IMR-90 (cell line): ENCODE measurements at regions not wholly inside any gene's neighbourhood (a gene's known extent, or its start where the extent isn't known, plus 50 kb on each side); places are given as distances from the start of the nearest gene placed in this dataset.

Experiments
- ATAC-seq: fragments of 200-7000 bp; cut with Tn5 transposase; 2 replicates; pipeline ENCODE4 v1.9.1; 2020; ENCODE audit warnings: low read depth, mild to moderate bottlenecking, moderate library complexity
- BruUV-seq: library from RNA; stranded (reverse); fragments of 400-500 nt; replicated peaks from 2 replicates; lab custom pipeline; 2021; lab: Mats Ljungman, UMichigan
- CTCF ChIA-PET: fragments of 300-600 bp; formaldehyde crosslinking; extraction: SDS; loops from one replicate; lab custom pipeline; 2021; ENCODE audit warnings: antibody characterized with exemption; lab: Yijun Ruan, JAX
- POLR2A ChIA-PET: fragments of 300-600 bp; sonication (Branson Sonifier 250); formaldehyde crosslinking; loops from one replicate; lab custom pipeline; 2022; ENCODE audit warnings: antibody characterized with exemption; ENCODE audit not compliant: unreplicated experiment; lab: Charles Lee
- DNase-seq: peaks from one replicate; pipeline ENCODE4 v3.0.0; 2013
- H2AFZ ChIP-seq: replicated peaks from 2 replicates; pipeline ENCODE3; 2013; ENCODE audit warnings: low read length, mild to moderate bottlenecking; ENCODE audit not compliant: poor library complexity
- H2AK5ac ChIP-seq: 2 replicates; pipeline ENCODE4 v1.6.1; 2013; ENCODE audit warnings: low read depth, low read length, inconsistent platforms
- H2AK9ac ChIP-seq: replicated peaks from 2 replicates; pipeline ENCODE3; 2013; ENCODE audit warnings: mild to moderate bottlenecking, low read depth, low read length, moderate library complexity; ENCODE audit not compliant: poor library complexity
- H2BK120ac ChIP-seq: 2 replicates; pipeline ENCODE4 v1.6.1; 2013; ENCODE audit warnings: low read depth, low read length, inconsistent platforms
- H2BK15ac ChIP-seq: 3 replicates; pipeline ENCODE4 v1.6.1; 2013; ENCODE audit warnings: low read depth, low read length, inconsistent platforms
- H2BK20ac ChIP-seq: 2 replicates; pipeline ENCODE4 v1.6.1; 2013; ENCODE audit warnings: low read depth, mild to moderate bottlenecking, inconsistent platforms, low read length, moderate library complexity
- H2BK5ac ChIP-seq: 2 replicates; pipeline ENCODE4 v1.6.1; 2013; ENCODE audit warnings: mild to moderate bottlenecking, low read depth, low read length, inconsistent platforms; ENCODE audit not compliant: poor library complexity, severe bottlenecking
- H3K14ac ChIP-seq: replicated peaks from 2 replicates; pipeline ENCODE4 v1.6.1; 2013; ENCODE audit warnings: low read depth, low read length, inconsistent platforms
- H3K18ac ChIP-seq: 2 replicates; pipeline ENCODE4 v1.6.1; 2013; ENCODE audit warnings: low read depth, low read length, control low read depth
- H3K23ac ChIP-seq: 2 replicates; pipeline ENCODE4 v1.6.1; 2013; ENCODE audit warnings: low read depth, low read length, inconsistent platforms
- H3K27ac ChIP-seq: 2 replicates; pipeline ENCODE4 v1.5.1; 2013; ENCODE audit warnings: mild to moderate bottlenecking, control low read depth, low read length; ENCODE audit not compliant: insufficient read depth
- H3K27me3 ChIP-seq: 2 replicates; pipeline ENCODE4 v1.6.1; 2013; ENCODE audit warnings: low read length; ENCODE audit not compliant: control insufficient read depth, insufficient read depth
- H3K36me3 ChIP-seq: 2 replicates; pipeline ENCODE4 v1.6.1; 2013; ENCODE audit warnings: low read length, mixed read lengths; ENCODE audit not compliant: control insufficient read depth, insufficient read depth
- H3K4ac ChIP-seq: 2 replicates; pipeline ENCODE4 v1.6.1; 2013; ENCODE audit warnings: low read depth, low read length, inconsistent platforms
- H3K4me1 ChIP-seq: 2 replicates; pipeline ENCODE4 v1.6.1; 2013; ENCODE audit warnings: low read length, mixed read lengths; ENCODE audit not compliant: control insufficient read depth, insufficient read depth
- H3K4me2 ChIP-seq: 2 replicates; pipeline ENCODE4 v1.6.1; 2013; ENCODE audit warnings: low read depth, mild to moderate bottlenecking, control low read depth, low read length, moderate library complexity
- H3K4me3 ChIP-seq: 2 replicates; pipeline ENCODE4 v1.5.1; 2013; ENCODE audit warnings: low read depth, mild to moderate bottlenecking, control low read depth, low read length, moderate library complexity; ENCODE audit not compliant: insufficient read depth
- H3K56ac ChIP-seq: 2 replicates; pipeline ENCODE4 v1.6.1; 2013; ENCODE audit warnings: low read length, inconsistent platforms; ENCODE audit not compliant: insufficient read depth; ENCODE audit errors: extremely low read depth
- H3K79me1 ChIP-seq, 2 experiments: 2 replicates each; pipeline ENCODE4 v1.6.1; 2013; ENCODE audit warnings: low read length in 2 of 2, inconsistent platforms in 1 of 2, low read depth in 1 of 2
- H3K9ac ChIP-seq: 2 replicates; pipeline ENCODE4 v1.6.1; 2013; ENCODE audit warnings: low read depth, low read length, control low read depth
- H3K9me1 ChIP-seq: 2 replicates; pipeline ENCODE4 v1.6.1; 2013; ENCODE audit warnings: low read length, inconsistent platforms; ENCODE audit not compliant: insufficient read depth
- H3K9me3 ChIP-seq: 2 replicates; pipeline ENCODE4 v1.6.1; 2013; ENCODE audit warnings: low read length; ENCODE audit not compliant: control insufficient read depth, insufficient read depth
- H4K20me1 ChIP-seq: 2 replicates; pipeline ENCODE4 v1.6.1; 2013; ENCODE audit warnings: low read length, inconsistent platforms; ENCODE audit not compliant: insufficient read depth
- H4K5ac ChIP-seq: 2 replicates; pipeline ENCODE4 v1.6.1; 2013; ENCODE audit warnings: mild to moderate bottlenecking, low read depth, low read length, control low read depth
- H4K8ac ChIP-seq, 2 experiments: 2 replicates each; pipeline ENCODE4 v1.6.1; 2013; ENCODE audit warnings: low read depth in 2 of 2, low read length in 2 of 2, control low read depth in 1 of 2, inconsistent platforms in 1 of 2
- H4K91ac ChIP-seq: 2 replicates; pipeline ENCODE4 v1.6.1; 2013; ENCODE audit warnings: low read depth, low read length, inconsistent platforms; ENCODE audit not compliant: insufficient read depth
- BHLHE40 ChIP-seq: fragments of 150-350 bp; IDR thresholded peaks from 2 replicates; pipeline ENCODE4 v1.6.1; 2016; ENCODE audit warnings: mild to moderate bottlenecking, low read depth, low read length
- CEBPB ChIP-seq: IDR thresholded peaks from 2 replicates; pipeline ENCODE4 v1.6.1; 2012; ENCODE audit warnings: low read depth, low read length, improper control_type of control experiment
- CHD1 ChIP-seq: IDR thresholded peaks from 2 replicates; pipeline ENCODE4 v1.6.1; 2012; ENCODE audit warnings: low read depth, low read length, improper control_type of control experiment
- ELK1 ChIP-seq: fragments of 150-350 bp; IDR thresholded peaks from 2 replicates; pipeline ENCODE4 v1.6.1; 2016; ENCODE audit warnings: low read depth, mild to moderate bottlenecking, low read length, moderate library complexity, borderline replicate concordance
- FOS ChIP-seq: fragments of 150-350 bp; IDR thresholded peaks from 2 replicates; pipeline ENCODE4 v1.6.1; 2016; ENCODE audit warnings: low read depth, low read length
- MAFK ChIP-seq: IDR thresholded peaks from 2 replicates; pipeline ENCODE4 v1.6.1; 2012; ENCODE audit warnings: low read depth, low read length, improper control_type of control experiment
- MAZ ChIP-seq: IDR thresholded peaks from 2 replicates; pipeline ENCODE4 v1.6.1; 2012; ENCODE audit warnings: low read depth, mild to moderate bottlenecking, low read length, improper control_type of control experiment, moderate library complexity, borderline replicate concordance
- MXI1 ChIP-seq: IDR thresholded peaks from 2 replicates; pipeline ENCODE4 v1.6.1; 2012; ENCODE audit warnings: low read depth, mild to moderate bottlenecking, low read length, moderate library complexity, borderline replicate concordance
- NFE2L2 ChIP-seq: fragments of 150-350 bp; IDR thresholded peaks from 2 replicates; pipeline ENCODE4 v1.6.1; 2016; ENCODE audit warnings: low read depth, mild to moderate bottlenecking, low read length
- POLR2A ChIP-seq: IDR thresholded peaks from 2 replicates; pipeline ENCODE4 v1.6.1; 2012; ENCODE audit warnings: mild to moderate bottlenecking, low read depth, low read length
- RAD21 ChIP-seq: IDR thresholded peaks from 2 replicates; pipeline ENCODE4 v1.6.1; 2012; ENCODE audit warnings: low read length, improper control_type of control experiment
- RCOR1 ChIP-seq: IDR thresholded peaks from 2 replicates; pipeline ENCODE4 v1.6.1; 2012; ENCODE audit warnings: mild to moderate bottlenecking, low read length, improper control_type of control experiment; ENCODE audit not compliant: insufficient replicate concordance
- RFX5 ChIP-seq: IDR thresholded peaks from 2 replicates; pipeline ENCODE4 v1.8.0; 2012; ENCODE audit warnings: low read depth, mild to moderate bottlenecking, low read length, moderate library complexity
- SMC3 ChIP-seq: fragments of 150-350 bp; IDR thresholded peaks from 2 replicates; pipeline ENCODE4 v1.6.1; 2016; ENCODE audit warnings: low read depth, mild to moderate bottlenecking, antibody characterized with exemption, low read length, moderate library complexity
- USF2 ChIP-seq: fragments of 150-350 bp; IDR thresholded peaks from 2 replicates; pipeline ENCODE4 v1.6.1; 2017; ENCODE audit warnings: mild to moderate bottlenecking, antibody characterized with exemption, low read length, low read depth
- WGBS, 2 experiments: methylation state at CpG; one replicate each; pipeline versions ENCODE4 v1.1.5 to v1.1.7; 2013; ENCODE audit warnings: missing lambda C conversion rate in 2 of 2; ENCODE audit not compliant: insufficient read length in 1 of 2; ENCODE audit errors: extremely low coverage in 2 of 2; 5-methylcytosine and 5-hydroxymethylcytosine counted together
- dilution Hi-C: fragments of 300-500 bp; cut with HindIII; formaldehyde crosslinking; loops from one replicate; pipeline ENCODE4 v1.14.3; 2018; ENCODE audit warnings: low sequenced_read_pairs; ENCODE audit not compliant: unreplicated experiment
- in situ Hi-C: fragments of 300-500 bp; cut with MboI; formaldehyde crosslinking; loops from 3 replicates; pipeline ENCODE4 v1.14.3; 2019; ENCODE audit warnings: low sequenced_read_pairs, inconsistent platforms, mixed read lengths
- intact Hi-C: fragments of 100-400 bp; cut with micrococcal nuclease; formaldehyde crosslinking; loops from 2 replicates; pipeline ENCODE4 v1.10.0; 2022
- TF ChIP-seq, protein P1 (sequence below): conservative IDR thresholded peaks from 2 replicates; pipeline ENCODE4 v1.5.1; 2012; ENCODE audit warnings: mild to moderate bottlenecking, low read depth, low read length, improper control_type of control experiment

- Histone ChIP-seq H4K8ac (no peak overlapping the region), H2BK15ac (no peak overlapping the region), H3K14ac (no peak overlapping the region), H3K79me1 (no peaks in the 10 kb centered on the region), H3K4ac (no peak overlapping the region), H4K5ac (no peak overlapping the region), H2AFZ (no peak overlapping the region), H2AK5ac (no peak overlapping the region), H2BK120ac (no peak overlapping the region), H4K91ac (no peak overlapping the region), H3K4me2 (no peak overlapping the region), H2AK9ac (no peak overlapping the region), H4K20me1 (no peaks in the 10 kb centered on the region), H3K18ac (no peak overlapping the region), H3K36me3 (no peaks in the 10 kb centered on the region), H3K27me3 (peaks cover 4% of the 10 kb centered on the region; the same call in 1 of the 2 replicates), H2BK20ac (no peak overlapping the region), H2BK5ac (no peak overlapping the region), H3K9ac (no peak overlapping the region), H3K56ac (no peak overlapping the region), H3K4me3 (no peak overlapping the region), H3K9me3 (no peaks in the 10 kb centered on the region), H3K27ac (no peak overlapping the region), H3K9me1 (peaks cover 6% of the 10 kb centered on the region), H3K23ac (no peak overlapping the region), H3K4me1 (peaks cover 3% of the 10 kb centered on the region)
- intact Hi-C loops (no loop called here), in situ Hi-C loops (no loop called here), dilution Hi-C loops (no loop called here)
- ChIA-PET CTCF (interaction anchor here (0.7 kb wide), 1 partner anchor 396 kb away, joined by 4 read pairs; no protein-coding TSS in a partner anchor), POLR2A (interaction anchor here (0.6 kb wide), 1 partner anchor 8 kb away, joined by 18 read pairs; no protein-coding TSS in a partner anchor)
- BruUV-seq = no TSS peak
- DNase-seq (no peak), ATAC-seq (no peak)
- no peak for TF ChIP-seq POLR2A
- no peak for TF ChIP-seq RAD21
- TF ChIP-seq, protein P1, sequence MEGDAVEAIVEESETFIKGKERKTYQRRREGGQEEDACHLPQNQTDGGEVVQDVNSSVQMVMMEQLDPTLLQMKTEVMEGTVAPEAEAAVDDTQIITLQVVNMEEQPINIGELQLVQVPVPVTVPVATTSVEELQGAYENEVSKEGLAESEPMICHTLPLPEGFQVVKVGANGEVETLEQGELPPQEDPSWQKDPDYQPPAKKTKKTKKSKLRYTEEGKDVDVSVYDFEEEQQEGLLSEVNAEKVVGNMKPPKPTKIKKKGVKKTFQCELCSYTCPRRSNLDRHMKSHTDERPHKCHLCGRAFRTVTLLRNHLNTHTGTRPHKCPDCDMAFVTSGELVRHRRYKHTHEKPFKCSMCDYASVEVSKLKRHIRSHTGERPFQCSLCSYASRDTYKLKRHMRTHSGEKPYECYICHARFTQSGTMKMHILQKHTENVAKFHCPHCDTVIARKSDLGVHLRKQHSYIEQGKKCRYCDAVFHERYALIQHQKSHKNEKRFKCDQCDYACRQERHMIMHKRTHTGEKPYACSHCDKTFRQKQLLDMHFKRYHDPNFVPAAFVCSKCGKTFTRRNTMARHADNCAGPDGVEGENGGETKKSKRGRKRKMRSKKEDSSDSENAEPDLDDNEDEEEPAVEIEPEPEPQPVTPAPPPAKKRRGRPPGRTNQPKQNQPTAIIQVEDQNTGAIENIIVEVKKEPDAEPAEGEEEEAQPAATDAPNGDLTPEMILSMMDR = no peak
- TF ChIP-seq FOS = no peak
- no peak for TF ChIP-seq MAFK
- TF ChIP-seq MAZ = no peak
- TF ChIP-seq RCOR1 = no peak
- no peak for TF ChIP-seq CEBPB
- no peak for TF ChIP-seq BHLHE40
- no peak for TF ChIP-seq USF2
- TF ChIP-seq SMC3 = no peak
- TF ChIP-seq CHD1 = no peak
- TF ChIP-seq NFE2L2 = no peak
- no peak for TF ChIP-seq RFX5
- TF ChIP-seq MXI1 = no peak
- no peak for TF ChIP-seq ELK1
- WGBS, 2 experiments = 100% methylated on average over 1 of the region's 1 CpG; no CpG with 5 or more reads in 1 of the 2 experiments
These were observed 337.1 kb downstream of the C16orf95 start for GRCh38 chr16:86979984-86980553.
